Endothelial cell (in vitro differentiated cells): ENCODE measurements at regions not wholly inside any gene's neighbourhood (a gene's known extent, or its start where the extent isn't known, plus 50 kb on each side); places are given as distances from the start of the nearest gene placed in this dataset.

ENCODE experiments used
- DNase-seq: peaks from one replicate; pipeline ENCODE4 v3.0.0; 2021; ENCODE audit warnings: low spot score
- H3K27ac Mint-ChIP-seq: one replicate; pipeline ENCODE4 v1.8.0; 2021; ENCODE audit warnings: mixed read lengths, inconsistent platforms; ENCODE audit not compliant: unreplicated experiment
- H3K27me3 Mint-ChIP-seq: one replicate; pipeline ENCODE4 v1.8.0; 2021; ENCODE audit warnings: mild to moderate bottlenecking, moderate library complexity, mixed read lengths, inconsistent platforms; ENCODE audit not compliant: unreplicated experiment
- H3K36me3 Mint-ChIP-seq: one replicate; pipeline ENCODE4 v1.8.0; 2021; ENCODE audit warnings: mild to moderate bottlenecking, low read depth, mixed read lengths, inconsistent platforms; ENCODE audit not compliant: unreplicated experiment
- H3K4me1 Mint-ChIP-seq: one replicate; pipeline ENCODE4 v1.8.0; 2021; ENCODE audit warnings: mild to moderate bottlenecking, mixed read lengths, inconsistent platforms; ENCODE audit not compliant: unreplicated experiment
- H3K4me3 Mint-ChIP-seq: one replicate; pipeline ENCODE4 v1.8.0; 2021; ENCODE audit warnings: mild to moderate bottlenecking, mixed read lengths, inconsistent platforms; ENCODE audit not compliant: unreplicated experiment
- H3K9me3 Mint-ChIP-seq: one replicate; pipeline ENCODE4 v1.8.0; 2021; ENCODE audit warnings: mixed read lengths, inconsistent platforms; ENCODE audit not compliant: unreplicated experiment
- TF ChIP-seq, protein P1 (sequence below): fragments of 200-600 bp; sonication (generic); IDR thresholded peaks from one replicate; pipeline ENCODE4 v1.5.0; 2021; ENCODE audit warnings: antibody characterized with exemption; ENCODE audit not compliant: unreplicated experiment

DNA sequence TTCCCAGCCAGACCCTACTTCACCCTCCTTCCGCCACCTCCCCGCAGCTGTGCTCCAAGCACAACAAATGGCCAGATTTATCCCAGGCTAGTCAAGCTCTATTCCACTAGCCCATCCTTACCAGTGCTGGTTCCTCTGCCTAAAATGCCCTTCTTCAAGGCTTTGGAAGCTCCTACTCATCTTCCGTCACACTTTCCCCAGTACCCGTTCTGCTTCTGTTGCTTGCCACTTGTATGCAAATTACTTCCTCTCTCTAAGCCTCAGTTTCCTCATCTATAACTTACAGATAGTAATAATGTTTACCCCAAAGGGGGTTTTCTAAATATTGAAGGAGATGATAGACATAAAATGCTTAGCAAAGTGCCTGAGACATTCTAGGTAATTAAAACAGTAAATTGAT is 193.1 kb downstream of the MAFB start:
- Mint-ChIP-seq H3K4me1 (peaks cover 8% of the 10 kb centered on the region), H3K27ac (no peak overlapping the region), H3K36me3 (no peaks in the 10 kb centered on the region), H3K9me3 (no peaks in the 10 kb centered on the region), H3K27me3 (peaks cover 5% of the 10 kb centered on the region), H3K4me3 (no peak overlapping the region)
- no peak for DNase-seq
- TF ChIP-seq, protein P1, sequence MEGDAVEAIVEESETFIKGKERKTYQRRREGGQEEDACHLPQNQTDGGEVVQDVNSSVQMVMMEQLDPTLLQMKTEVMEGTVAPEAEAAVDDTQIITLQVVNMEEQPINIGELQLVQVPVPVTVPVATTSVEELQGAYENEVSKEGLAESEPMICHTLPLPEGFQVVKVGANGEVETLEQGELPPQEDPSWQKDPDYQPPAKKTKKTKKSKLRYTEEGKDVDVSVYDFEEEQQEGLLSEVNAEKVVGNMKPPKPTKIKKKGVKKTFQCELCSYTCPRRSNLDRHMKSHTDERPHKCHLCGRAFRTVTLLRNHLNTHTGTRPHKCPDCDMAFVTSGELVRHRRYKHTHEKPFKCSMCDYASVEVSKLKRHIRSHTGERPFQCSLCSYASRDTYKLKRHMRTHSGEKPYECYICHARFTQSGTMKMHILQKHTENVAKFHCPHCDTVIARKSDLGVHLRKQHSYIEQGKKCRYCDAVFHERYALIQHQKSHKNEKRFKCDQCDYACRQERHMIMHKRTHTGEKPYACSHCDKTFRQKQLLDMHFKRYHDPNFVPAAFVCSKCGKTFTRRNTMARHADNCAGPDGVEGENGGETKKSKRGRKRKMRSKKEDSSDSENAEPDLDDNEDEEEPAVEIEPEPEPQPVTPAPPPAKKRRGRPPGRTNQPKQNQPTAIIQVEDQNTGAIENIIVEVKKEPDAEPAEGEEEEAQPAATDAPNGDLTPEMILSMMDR, result no peak

DNA sequence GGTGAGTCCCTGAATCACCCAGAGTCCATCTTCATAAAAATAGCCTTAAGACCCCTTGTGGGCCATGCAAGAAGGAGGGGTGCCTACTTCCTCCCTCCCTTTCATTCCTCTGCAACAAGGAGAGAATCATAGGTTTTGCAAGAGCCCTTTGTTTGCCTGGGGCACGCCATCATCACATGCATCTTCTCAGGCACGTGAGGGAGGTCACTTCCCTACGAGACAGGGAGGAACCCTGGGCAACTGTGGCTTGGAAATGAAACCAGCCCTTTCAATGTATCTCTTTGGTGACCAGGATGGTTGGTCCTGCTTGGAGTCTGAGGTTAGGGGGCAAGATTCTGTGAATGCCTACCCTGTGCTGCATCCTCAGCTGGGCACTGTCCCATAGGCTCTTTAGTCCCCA is 194.8 kb downstream of the MAFB start:
- Mint-ChIP-seq H3K27ac (no peak overlapping the region), H3K9me3 (no peaks in the 10 kb centered on the region), H3K4me1 (peaks cover 8% of the 10 kb centered on the region), H3K36me3 (no peaks in the 10 kb centered on the region), H3K4me3 (no peak overlapping the region), H3K27me3 (peaks cover 5% of the 10 kb centered on the region)
- DNase-seq, result no peak
- TF ChIP-seq, protein P1, result no peak

DNA sequence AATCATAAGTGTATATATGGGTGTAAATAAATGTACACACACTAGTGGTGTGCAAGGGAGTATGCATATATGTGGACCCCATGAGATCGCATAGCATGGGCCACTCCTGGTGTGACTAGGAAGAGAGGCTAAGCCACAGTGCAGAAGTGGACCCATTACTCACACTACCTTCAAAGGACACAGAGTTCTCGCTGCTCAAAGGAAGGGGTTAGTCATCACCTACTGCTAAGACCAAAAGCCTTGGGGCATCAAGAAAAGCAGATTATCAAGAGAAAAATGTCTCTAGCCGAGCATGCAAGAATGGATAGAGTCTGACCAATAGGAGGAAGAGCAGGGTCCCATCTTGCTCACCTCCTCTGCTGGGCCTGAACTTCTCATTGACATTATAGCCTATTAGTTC is 195.5 kb downstream of the MAFB start:
- H3K27me3 Mint-ChIP-seq, result peaks cover 5% of the 10 kb centered on the region
- no peak overlapping the region for H3K4me3 Mint-ChIP-seq
- no peaks in the 10 kb centered on the region for H3K9me3 Mint-ChIP-seq
- H3K27ac Mint-ChIP-seq, result no peak overlapping the region
- DNase-seq, result no peak
- no peaks in the 10 kb centered on the region for H3K36me3 Mint-ChIP-seq
- H3K4me1 Mint-ChIP-seq, result peaks cover 8% of the 10 kb centered on the region
- TF ChIP-seq, protein P1, result no peak

DNA sequence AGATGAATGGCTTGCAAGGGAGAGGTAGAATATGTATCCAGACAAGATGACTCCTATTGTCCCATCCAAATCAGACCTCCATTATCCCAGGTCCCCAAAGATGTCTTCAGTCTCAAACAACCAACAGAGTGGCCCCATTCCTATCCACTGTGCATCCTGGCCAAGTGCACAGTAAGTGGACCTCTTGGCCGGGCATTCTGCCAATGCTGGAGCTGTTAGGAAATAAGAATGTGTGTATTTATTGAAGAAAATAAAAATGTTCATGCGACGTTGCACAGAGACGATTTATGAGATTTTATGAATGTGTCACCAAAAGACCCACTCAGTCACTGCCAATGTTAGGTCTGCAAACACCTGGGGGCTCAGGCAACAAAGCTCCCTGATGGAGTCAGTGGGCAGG is 196.0 kb downstream of the MAFB start:
- Mint-ChIP-seq H3K27me3 (peaks cover 5% of the 10 kb centered on the region), H3K27ac (no peak overlapping the region), H3K4me1 (peaks cover 7% of the 10 kb centered on the region), H3K4me3 (no peak overlapping the region), H3K36me3 (no peaks in the 10 kb centered on the region), H3K9me3 (no peaks in the 10 kb centered on the region)
- no peak for DNase-seq
- TF ChIP-seq, protein P1, result no peak

DNA sequence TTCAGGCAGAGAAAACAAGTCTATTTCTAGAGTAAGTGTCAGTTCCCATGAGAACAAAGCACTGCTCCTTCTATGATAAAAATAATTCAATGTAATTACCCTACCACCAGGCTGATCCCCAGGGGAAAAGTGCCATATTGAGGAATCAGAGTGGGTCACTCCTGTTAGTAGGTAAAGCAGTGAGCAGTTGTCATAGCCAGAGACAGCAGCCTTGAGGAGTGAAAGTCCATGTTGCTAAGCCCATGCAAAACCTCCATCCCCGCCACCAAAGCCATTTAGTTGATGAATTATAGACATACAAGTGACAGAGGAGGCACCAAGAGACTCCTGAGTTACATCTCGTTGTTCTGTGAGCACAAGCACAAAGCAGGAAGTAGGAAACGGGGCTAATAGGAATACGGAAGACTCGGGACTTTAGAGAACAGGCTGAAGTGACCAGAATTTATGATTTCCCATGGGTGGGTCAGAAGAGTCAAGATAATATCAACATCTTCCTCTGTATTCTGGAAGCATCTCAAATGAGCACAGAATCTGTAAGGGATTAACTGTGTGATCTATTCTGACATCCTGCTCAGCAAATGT is 197.9 kb downstream of the MAFB start:
- peaks cover 5% of the 10 kb centered on the region for H3K4me1 Mint-ChIP-seq
- no peaks in the 10 kb centered on the region for H3K9me3 Mint-ChIP-seq
- no peak overlapping the region for H3K4me3 Mint-ChIP-seq
- H3K36me3 Mint-ChIP-seq, result no peaks in the 10 kb centered on the region
- TF ChIP-seq, protein P1, result no peak
- no peak for DNase-seq
- H3K27me3 Mint-ChIP-seq, result peaks cover 5% of the 10 kb centered on the region
- no peak overlapping the region for H3K27ac Mint-ChIP-seq
